K562 (cell line): ENCODE measurements at regions not wholly inside any gene's neighbourhood (a gene's known extent, or its start where the extent isn't known, plus 50 kb on each side); places are given as distances from the start of the nearest gene placed in this dataset. TPM values are rescaled to one million over a fixed set of nuclear protein-coding genes. Genes with fewer than 3 reads are reported as not detected.
A peak's percentile ranks its signal among the peaks of the same experiment; 100 is the strongest.

Source experiments
- ATAC-seq: fragments of 200-7000 bp; cut with Tn5 transposase; 3 replicates; pipeline ENCODE4 v1.9.1; 2020; ENCODE audit warnings: moderate library complexity
- BruUV-seq: library from RNA; stranded (reverse); fragments of 400-500 nt; replicated peaks from 2 replicates; lab custom pipeline; 2021; lab: Mats Ljungman, UMichigan
- CTCF ChIA-PET: fragments of 300-600 bp; formaldehyde crosslinking; extraction: SDS; loops from one replicate; lab custom pipeline; 2021; ENCODE audit warnings: low intra/inter-chr PET ratio; lab: Yijun Ruan, JAX
- POLR2A ChIA-PET: fragments of 300-600, 350-650 bp; sonication (Branson Sonifier 250); formaldehyde crosslinking; extraction: SDS; loops from one replicate; lab custom pipeline; 2021; ENCODE audit warnings: antibody characterized with exemption, inconsistent platforms; lab: Yijun Ruan, JAX
- DNase-seq, 4 experiments: peaks; one replicate each; pipeline versions ENCODE4 v3.0.0 to v3.0.0-alpha.2; 2011 to 2018; ENCODE audit warnings: low spot score in 3 of 4, mixed read lengths in 3 of 4; ENCODE audit errors: extremely low read depth in 1 of 4
- FAIRE-seq: peaks from 2 replicates; lab custom pipeline; 2011; peaks lifted over from hg19 to GRCh38; lab: Jason Lieb, UNC
- H2AFZ ChIP-seq: 2 replicates; pipeline ENCODE4 v1.6.0; 2011; ENCODE audit warnings: low read depth, low read length, control low read depth, inconsistent platforms
- H3K27ac ChIP-seq: fragments of 200-600 bp; 3 replicates; pipeline ENCODE4 v1.8.0; 2011; ENCODE audit warnings: low read depth, mild to moderate bottlenecking, control low read depth, inconsistent platforms, low read length, moderate library complexity, mixed read lengths; ENCODE audit errors: extremely low read depth
- H3K27me3 ChIP-seq, 2 experiments: fragments of 300-600 bp in 1 of 2; 2 replicates in 1 of 2; 3 replicates in 1 of 2; pipeline versions ENCODE4 v1.6.0 to v1.8.0; 2011; ENCODE audit warnings: inconsistent platforms in 2 of 2, low read length in 2 of 2, mild to moderate bottlenecking in 1 of 2, mixed read lengths in 1 of 2, moderate library complexity in 1 of 2; ENCODE audit not compliant: control insufficient read depth in 2 of 2, insufficient read depth in 2 of 2
- H3K36me3 ChIP-seq: fragments of 300-600 bp; 3 replicates; pipeline ENCODE4 v1.8.0; 2011; ENCODE audit warnings: mild to moderate bottlenecking, low read length, inconsistent platforms; ENCODE audit not compliant: control insufficient read depth, insufficient read depth
- H3K4me1 ChIP-seq, 2 experiments: fragments of 200-600 bp in 1 of 2; replicated peaks in 1 of 2; 2 replicates in 1 of 2; 3 replicates in 1 of 2; pipeline versions ENCODE4 v1.5.1 to v1.8.0; 2011; ENCODE audit warnings: inconsistent platforms in 2 of 2, low read length in 2 of 2, mild to moderate bottlenecking in 1 of 2, mixed read lengths in 1 of 2, moderate library complexity in 1 of 2; ENCODE audit not compliant: control insufficient read depth in 2 of 2, insufficient read depth in 2 of 2
- H3K4me2 ChIP-seq: 2 replicates; pipeline ENCODE4 v1.6.1; 2011; ENCODE audit warnings: low read length, control low read depth, inconsistent platforms, mixed read lengths; ENCODE audit not compliant: insufficient read depth
- H3K4me3 ChIP-seq: fragments of 200-600 bp; sonication (generic), shearing (Covaris generic); 2 replicates; pipeline ENCODE4 v1.5.1; 2016; ENCODE audit warnings: control low read depth, inconsistent platforms
- H3K79me2 ChIP-seq: fragments of 200-600 bp; 3 replicates; pipeline ENCODE4 v1.8.0; 2011; ENCODE audit warnings: low read length, inconsistent platforms; ENCODE audit not compliant: control insufficient read depth, insufficient read depth
- H3K9ac ChIP-seq, 2 experiments: 2 replicates each; pipeline versions ENCODE4 v1.6.0 to v1.6.1; 2011; ENCODE audit warnings: low read depth in 2 of 2, low read length in 2 of 2, control low read depth in 1 of 2, inconsistent platforms in 1 of 2, mild to moderate bottlenecking in 1 of 2, mixed read lengths in 1 of 2; ENCODE audit not compliant: insufficient read depth in 1 of 2
- H3K9me1 ChIP-seq: one replicate; pipeline ENCODE4 v1.6.0; 2011; ENCODE audit warnings: inconsistent platforms, mild to moderate bottlenecking, low read length, moderate library complexity; ENCODE audit not compliant: control insufficient read depth, insufficient read depth
- H3K9me3 ChIP-seq: replicated peaks from 2 replicates; pipeline ENCODE4 v1.5.1; 2011; ENCODE audit warnings: low read depth, low read length, inconsistent platforms; ENCODE audit not compliant: control insufficient read depth, insufficient read depth
- H4K20me1 ChIP-seq: replicated peaks from 2 replicates; pipeline ENCODE4 v1.6.1; 2011; ENCODE audit warnings: low read length, inconsistent platforms, mixed read lengths; ENCODE audit not compliant: control insufficient read depth, insufficient read depth
- BRF1 ChIP-seq: IDR thresholded peaks from 3 replicates; pipeline ENCODE4 v1.6.1; 2011; ENCODE audit warnings: borderline replicate concordance, mild to moderate bottlenecking; ENCODE audit not compliant: insufficient read length; ENCODE audit errors: extremely low read depth
- EZH2 ChIP-seq: IDR thresholded peaks from 2 replicates; pipeline ENCODE4 v1.6.1; 2012; ENCODE audit warnings: low read depth, mild to moderate bottlenecking, inconsistent platforms, low read length, borderline replicate concordance
- GABPB2 ChIP-seq: fragments of 250-450 bp; sonication (Bioruptor Pico); conservative IDR thresholded peaks from 2 replicates; pipeline ENCODE4 v1.5.1; 2021; ENCODE audit warnings: mild to moderate bottlenecking
- NR0B1 ChIP-seq: fragments of 450-650 bp; IDR thresholded peaks from one replicate; pipeline ENCODE4 v1.6.1; 2018; ENCODE audit warnings: mild to moderate bottlenecking, moderate library complexity; ENCODE audit not compliant: partially characterized antibody
- ZNF143 ChIP-seq: sonication (generic); formaldehyde crosslinking; IDR thresholded peaks from 2 replicates; pipeline ENCODE4 v1.9.0; 2022; ENCODE audit warnings: mild to moderate bottlenecking, missing genetic modification reagents
- WGBS: fragments of 100-300 bp; shearing (Covaris generic); methylation state at CpG from one replicate; pipeline ENCODE4 v1.1.6; 2016; ENCODE audit warnings: low coverage, mixed read lengths; ENCODE audit not compliant: insufficient coverage; ENCODE audit errors: missing lambda C conversion rate; 5-methylcytosine and 5-hydroxymethylcytosine counted together
- in situ Hi-C: fragments of 300-500 bp; cut with MboI; formaldehyde crosslinking; loops from 4 replicates; pipeline ENCODE4 v1.15.0; 2018; ENCODE audit warnings: inconsistent platforms, mixed read lengths
- intact Hi-C: fragments of 100-400 bp; cut with micrococcal nuclease; formaldehyde crosslinking; loops from 2 replicates; pipeline ENCODE4 v1.14.2; 2022
- microRNA-seq: library from miRNA; unstranded; fragments of <30 nt; microRNA quantifications from one replicate; pipeline ENCODE4, GENCODE V29; 2018; ENCODE audit warnings: borderline microRNAs expressed
- small RNA-seq: library from RNA; depleted of rRNA; stranded (forward); fragments of <200 nt; gene quantifications from one replicate; pipeline ENCODE3, GENCODE V24; 2014
- TF ChIP-seq, protein P1 (sequence below): sonication (generic); formaldehyde crosslinking; IDR thresholded peaks from 2 replicates; pipeline ENCODE4 v1.8.0; 2022; ENCODE audit warnings: mild to moderate bottlenecking, missing genetic modification reagents

GRCh38 chr14:50058113-50058512 is 58.3 kb downstream of the VCPKMT start:
- H3K9me1 ChIP-seq: no peaks in the 10 kb centered on the region
- H3K4me2 ChIP-seq: no peak overlapping the region
- FAIRE-seq: no peak
- in situ Hi-C loops: no loop called here
- H4K20me1 ChIP-seq: no peaks in the 10 kb centered on the region
- no peak for TF ChIP-seq EZH2
- no peak for TF ChIP-seq ZNF143
- TF ChIP-seq NR0B1: no peak
- no peak for TF ChIP-seq BRF1
- no peak for TF ChIP-seq GABPB2 (CRISPR knock-in tag)
- TF ChIP-seq, protein P1, sequence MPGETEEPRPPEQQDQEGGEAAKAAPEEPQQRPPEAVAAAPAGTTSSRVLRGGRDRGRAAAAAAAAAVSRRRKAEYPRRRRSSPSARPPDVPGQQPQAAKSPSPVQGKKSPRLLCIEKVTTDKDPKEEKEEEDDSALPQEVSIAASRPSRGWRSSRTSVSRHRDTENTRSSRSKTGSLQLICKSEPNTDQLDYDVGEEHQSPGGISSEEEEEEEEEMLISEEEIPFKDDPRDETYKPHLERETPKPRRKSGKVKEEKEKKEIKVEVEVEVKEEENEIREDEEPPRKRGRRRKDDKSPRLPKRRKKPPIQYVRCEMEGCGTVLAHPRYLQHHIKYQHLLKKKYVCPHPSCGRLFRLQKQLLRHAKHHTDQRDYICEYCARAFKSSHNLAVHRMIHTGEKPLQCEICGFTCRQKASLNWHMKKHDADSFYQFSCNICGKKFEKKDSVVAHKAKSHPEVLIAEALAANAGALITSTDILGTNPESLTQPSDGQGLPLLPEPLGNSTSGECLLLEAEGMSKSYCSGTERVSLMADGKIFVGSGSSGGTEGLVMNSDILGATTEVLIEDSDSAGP (CRISPR knock-in tag): no peak
- no peaks in the 10 kb centered on the region for H3K9me3 ChIP-seq
- no peak overlapping the region for H3K27ac ChIP-seq
- CTCF ChIA-PET: no interaction called here
- H2AFZ ChIP-seq: peak overlapping the region; percentile 82; the same call in 1 of the 2 replicates
- H3K9ac ChIP-seq: no peak overlapping the region; a peak in 1 of 4 replicates
- H3K36me3 ChIP-seq: no peaks in the 10 kb centered on the region
- intact Hi-C loops: no loop called here
- WGBS: 86% methylated on average over 1 of the region's 1 CpG
- no peak for DNase-seq
- H3K27me3 ChIP-seq: no peaks in the 10 kb centered on the region
- BruUV-seq: no TSS peak
- no peak for ATAC-seq
- H3K4me1 ChIP-seq: peaks cover 33 to 55% of the 10 kb centered on the region in 2 experiments
- POLR2A ChIA-PET: no interaction called here
- no peak overlapping the region for H3K4me3 ChIP-seq
- H3K79me2 ChIP-seq: no peaks in the 10 kb centered on the region

Small RNAs in the stretch of these regions (microRNA-seq; reads per million reads assigned to microRNA genes)
- gene MIR6076: not detected

Small RNAs in the stretch of these regions (small RNA-seq; reads per million reads assigned to genes)
- gene MIR6076: not detected
